GM18909 (cell line): ENCODE measurements at regions not wholly inside any gene's neighbourhood (a gene's known extent, or its start where the extent isn't known, plus 50 kb on each side); places are given as distances from the start of the nearest gene placed in this dataset.

Experiments
- ATAC-seq: cut with Tn5 transposase; IDR thresholded peaks from one replicate; pipeline ENCODE4 v1.9.1; 2021; ENCODE audit warnings: mild to moderate bottlenecking; ENCODE audit not compliant: unreplicated experiment, poor library complexity

DNA sequence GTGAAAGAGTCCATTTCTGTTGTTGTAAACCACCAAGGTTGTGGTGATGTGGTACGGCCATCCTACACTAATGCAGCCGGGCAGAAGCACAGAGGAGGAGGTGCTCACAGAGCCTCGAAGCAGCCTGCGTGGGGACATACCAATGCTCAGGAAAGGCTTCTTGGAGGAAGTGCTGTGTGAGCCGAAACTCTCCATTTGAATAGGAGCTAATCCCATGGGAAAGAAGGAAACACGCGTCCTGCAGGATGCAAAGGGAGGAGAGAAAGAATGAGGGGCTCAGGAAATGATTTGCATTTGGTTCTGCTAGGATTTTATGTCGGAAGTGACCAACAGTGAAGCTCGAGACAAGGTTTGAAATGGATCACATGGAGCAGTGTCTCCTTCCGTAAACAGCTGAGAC lies 477.9 kb upstream of the ANKRD30A start:
- ATAC-seq: no peak

DNA sequence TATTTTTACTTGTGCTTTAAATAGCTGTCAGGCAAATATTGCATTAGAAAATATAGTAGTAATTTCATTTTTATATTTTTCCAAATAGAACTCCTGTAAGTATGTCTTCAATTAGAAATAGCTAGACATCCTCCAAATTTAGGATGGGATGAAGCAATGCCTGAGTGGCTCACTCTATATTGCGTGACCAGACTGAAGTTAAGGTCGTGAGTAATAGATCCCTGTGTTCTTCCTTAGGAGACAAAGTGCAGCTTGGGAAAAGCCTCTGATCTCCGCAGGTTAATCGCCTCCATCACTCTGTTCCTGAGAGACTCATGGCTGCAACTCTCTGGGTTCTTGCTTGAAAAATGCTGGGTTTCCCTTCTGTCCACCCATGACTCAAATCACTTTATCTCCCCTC lies 484.8 kb upstream of the ANKRD30A start:
- ATAC-seq: no peak

- no peak for ATAC-seq
Observed at GRCh38 chr10:36638462-36639155, 486.8 kb upstream of the ANKRD30A start.

DNA sequence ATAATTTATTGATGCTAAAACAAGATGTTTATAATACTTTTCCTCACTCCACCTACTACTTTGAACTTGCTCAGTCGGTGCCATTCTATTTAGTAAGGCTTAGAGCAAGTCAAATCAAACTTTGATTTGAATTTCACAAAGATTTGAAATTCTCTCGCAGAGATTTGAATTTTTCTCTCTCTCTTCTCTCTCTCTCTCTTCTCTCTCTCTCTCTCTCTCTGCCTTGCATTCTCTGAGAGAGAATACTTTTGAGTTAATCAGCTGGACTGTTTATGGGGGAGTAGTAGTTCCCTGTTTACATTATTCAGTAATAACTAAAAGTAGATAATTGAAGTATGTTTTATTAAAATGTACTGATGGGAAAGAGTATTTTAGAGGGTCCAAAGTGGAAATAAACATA lies 488.5 kb upstream of the ANKRD30A start:
- no peak for ATAC-seq

DNA sequence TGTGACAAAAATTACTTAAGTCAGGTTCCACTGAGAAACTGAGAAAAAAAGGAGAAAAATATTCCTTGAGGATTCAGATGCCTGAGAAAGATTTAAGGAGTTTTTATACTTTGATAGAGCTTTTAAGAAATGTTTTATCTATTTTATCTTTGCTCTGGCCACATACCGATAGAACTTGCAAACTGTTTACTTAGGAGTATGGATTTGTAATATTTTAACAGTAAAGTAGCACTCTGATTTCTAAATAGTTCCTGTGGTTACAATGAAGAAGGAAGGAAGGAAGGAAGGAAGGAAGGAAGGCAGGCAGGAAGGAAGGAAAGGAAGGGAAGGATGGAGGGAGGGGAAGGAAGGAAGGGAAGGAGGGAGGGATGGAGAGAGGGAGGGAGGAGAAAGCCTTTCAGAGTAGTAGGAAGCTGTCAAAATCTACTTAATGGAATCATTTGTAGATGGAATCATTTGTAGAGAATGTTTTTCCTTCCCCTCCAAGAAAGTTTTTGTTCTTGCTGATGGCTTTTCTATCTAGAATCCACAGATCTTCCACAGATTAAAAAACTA lies 489.0 kb upstream of the ANKRD30A start:
- ATAC-seq: no peak

DNA sequence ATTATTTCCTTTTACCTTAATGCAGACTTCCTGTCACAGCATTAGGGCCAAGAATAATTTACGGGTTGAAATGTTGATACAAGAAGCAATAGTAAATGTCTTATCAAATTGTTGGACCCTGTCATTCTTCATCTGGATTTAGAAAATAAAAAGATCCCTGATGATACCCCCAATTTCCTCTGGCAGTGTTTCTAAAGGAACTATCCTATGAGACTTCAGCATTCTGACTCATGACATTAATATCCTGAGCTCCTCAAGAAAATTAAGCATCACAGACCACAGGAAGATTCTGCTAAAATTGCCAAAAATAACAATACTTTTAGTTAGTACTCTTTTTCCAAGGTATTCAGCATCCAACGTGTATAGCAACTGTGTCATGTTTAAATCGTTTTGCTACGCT lies 490.5 kb upstream of the ANKRD30A start:
- ATAC-seq: no peak

GRCh38 chr10:36630267-36630666 lies 495.1 kb upstream of the ANKRD30A start:
- ATAC-seq: no peak

DNA sequence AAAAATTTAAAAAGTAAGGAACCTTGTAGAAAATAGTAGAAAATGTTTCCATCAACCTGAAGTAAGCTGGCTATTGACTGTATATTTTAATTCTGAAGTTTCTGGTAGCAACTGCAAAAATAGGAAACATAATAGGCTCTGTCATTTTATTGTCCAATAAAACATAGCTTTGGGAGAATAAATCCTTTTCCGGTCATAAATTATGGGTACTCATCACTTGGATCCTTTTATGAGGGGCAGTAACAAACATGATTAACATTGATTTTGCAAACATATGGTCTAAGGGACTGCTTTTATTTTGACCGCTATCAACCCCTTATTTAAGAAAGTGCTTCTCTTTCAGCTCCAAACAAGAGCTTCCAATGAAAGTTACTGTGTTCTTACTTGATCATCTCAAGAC lies 495.9 kb upstream of the ANKRD30A start:
- ATAC-seq: no peak

GRCh38 chr10:36624551-36625100 lies 500.8 kb upstream of the ANKRD30A start:
- ATAC-seq: no peak

DNA sequence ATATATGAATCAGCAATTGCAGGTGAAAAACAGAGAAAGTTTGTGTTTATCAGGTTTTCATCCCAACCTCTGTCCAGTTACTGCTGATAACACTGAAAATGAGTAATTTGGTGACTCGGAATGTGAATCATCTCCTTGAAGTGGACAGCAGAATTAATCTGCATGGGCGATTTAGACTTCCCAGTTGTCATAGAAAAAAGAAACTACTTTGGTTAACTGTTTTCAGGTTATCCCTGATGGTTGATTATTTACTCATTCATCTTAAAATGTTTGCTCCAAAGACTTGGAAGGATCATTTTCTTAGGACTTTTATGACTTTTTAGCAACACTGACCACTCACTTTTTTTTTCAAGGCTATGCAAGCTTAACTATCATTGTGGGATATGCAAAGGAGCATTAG lies 504.1 kb upstream of the ANKRD30A start:
- ATAC-seq: no peak

DNA sequence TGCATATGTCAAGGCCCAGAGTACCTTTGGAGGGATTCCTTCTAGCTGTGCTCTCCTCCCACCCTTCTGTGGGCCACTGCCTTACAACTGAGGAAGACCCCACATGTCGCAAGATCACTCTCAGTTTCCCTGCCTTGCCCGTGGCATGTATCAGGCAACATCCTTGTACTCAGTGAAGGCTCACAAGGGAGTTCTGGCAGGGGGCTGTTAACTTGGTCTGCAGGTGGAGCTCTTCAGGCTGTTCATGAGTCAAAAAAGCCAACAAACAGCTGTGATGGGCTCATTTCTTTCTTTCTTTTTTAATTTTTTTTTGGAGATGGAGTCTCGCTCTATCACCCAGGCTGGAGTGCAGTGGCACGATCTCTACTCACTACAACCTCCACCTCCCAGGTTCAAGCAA lies 513.0 kb upstream of the ANKRD30A start:
- no peak for ATAC-seq

DNA sequence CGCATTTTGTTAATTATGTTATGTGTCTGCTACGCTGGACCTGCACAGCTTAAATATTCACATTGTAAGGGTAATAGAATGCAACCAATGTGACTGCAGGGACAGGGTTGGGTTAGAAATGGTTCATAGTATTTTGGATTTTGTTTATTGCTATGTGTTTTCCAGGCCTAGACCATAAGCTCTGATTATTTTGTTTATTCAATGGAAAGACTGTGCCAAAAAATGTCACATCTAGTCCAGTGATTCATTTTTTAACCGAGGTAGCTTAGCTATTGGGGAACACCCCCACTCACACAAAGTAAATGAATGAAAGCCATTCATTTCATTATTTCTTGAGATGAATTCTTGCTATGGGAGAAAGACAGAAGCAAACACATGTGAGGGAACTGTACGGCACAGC lies 516.5 kb upstream of the ANKRD30A start:
- ATAC-seq: no peak

DNA sequence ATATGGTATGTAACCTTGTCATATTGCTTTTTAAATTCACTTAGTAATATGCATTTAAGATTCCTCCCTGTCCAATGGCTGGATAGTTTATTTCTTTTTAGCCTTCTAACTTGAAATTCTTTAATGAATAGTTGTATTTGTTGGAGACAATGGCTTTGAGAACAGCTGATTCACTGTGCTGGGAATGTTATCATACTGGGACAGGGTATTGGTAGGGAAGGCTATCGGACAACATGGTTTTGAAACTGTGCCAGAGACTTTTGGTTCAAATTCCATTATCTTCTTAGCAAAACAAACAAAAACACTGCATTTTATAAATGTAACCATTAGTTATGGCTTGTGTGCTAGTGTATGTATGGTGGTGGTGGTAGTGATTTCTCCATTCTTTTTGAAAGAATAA lies 517.1 kb upstream of the ANKRD30A start:
- ATAC-seq: no peak

DNA sequence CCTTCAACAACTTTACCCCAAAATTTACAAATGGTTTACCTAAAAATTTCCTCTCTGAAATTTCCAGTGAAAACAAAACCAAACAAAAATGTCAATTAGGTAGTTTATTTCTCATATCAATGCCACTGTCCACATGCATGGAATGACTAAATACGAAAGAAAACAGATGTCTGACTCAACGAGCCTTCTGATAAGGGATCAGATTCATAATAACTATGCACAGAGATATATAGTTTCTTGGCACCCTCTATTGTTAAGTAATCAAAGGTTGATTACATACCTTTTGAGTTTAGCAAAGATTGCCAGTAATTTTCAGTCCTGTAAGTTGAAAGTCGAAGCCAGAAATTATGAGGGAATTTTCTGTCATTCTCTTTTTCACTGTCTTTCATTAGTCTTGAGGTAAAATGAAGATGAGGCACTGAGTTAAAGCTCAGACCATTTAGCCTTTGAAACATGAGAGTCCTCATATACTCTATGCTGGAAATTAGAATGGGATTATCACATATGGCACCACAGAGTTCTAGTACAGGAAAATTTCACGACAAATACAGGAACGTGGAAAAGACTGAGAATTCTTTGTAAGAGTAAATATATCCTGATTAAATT lies 519.1 kb upstream of the ANKRD30A start:
- no peak for ATAC-seq

DNA sequence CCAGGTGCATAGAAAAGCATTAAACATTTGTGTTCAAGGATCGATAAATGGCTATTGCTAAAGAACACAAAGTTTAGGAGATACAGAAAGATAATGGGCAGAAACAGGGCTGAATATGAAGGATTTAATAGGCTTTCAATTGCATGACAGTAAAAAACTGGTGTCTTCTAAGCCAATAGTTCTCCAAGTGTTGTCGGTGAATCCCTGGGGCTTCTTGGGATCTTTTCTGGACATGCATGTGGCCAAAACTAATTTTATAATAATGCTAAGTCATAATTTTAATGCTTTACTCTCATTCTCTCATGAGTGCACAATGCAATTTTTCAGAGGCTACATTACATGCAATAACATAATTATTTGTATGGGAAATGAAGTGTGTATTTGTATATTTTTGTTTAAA lies 521.1 kb upstream of the ANKRD30A start:
- ATAC-seq: no peak

- no peak for ATAC-seq
Observed at GRCh38 chr10:36603688-36604087, 521.7 kb upstream of the ANKRD30A start.

DNA sequence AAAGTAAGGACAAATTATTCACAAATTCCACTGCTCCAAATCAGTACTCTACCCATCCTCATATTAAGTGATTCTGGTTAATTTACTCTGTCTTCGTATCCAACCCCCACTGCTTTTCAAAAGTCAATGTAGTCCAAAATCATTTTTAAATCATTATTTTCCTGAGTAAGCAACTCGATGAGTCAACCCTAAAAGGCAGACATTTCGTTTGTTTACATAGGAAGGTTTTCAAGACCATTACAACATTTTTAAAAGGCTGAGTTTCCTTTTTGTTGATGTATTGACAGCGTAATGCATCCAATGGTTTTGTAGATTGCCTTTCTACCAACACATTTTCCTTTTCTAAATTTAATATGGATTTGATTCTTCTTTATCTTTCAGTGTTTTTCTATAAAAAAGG lies 523.0 kb upstream of the ANKRD30A start:
- no peak for ATAC-seq

DNA sequence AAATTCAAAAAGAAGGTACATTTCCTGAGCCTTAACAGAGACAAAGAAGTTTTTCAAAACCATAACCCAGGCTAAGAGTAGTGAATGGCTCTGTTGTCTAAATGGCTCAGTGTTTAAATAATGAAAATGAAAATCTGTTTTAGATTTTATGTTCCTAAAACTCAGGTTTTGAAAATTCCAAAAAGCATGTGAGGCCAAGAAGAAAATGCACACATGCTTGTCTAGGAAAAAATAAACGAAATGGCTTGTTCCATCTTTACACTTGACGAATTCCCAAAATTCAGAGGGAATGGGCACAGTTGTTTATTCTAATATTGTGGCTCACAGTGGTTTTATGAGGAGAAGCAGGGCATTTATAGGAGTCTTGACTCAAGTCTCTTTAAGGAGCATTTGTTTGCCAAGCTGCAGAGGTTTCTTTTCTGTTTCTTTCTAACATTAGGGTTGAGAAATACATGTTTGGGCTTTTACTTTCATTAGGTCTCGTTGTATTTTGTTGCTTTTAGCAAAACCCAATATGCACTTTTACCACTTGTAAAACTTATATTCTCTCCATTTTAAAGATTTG lies 527.6 kb upstream of the ANKRD30A start:
- ATAC-seq: no peak

DNA sequence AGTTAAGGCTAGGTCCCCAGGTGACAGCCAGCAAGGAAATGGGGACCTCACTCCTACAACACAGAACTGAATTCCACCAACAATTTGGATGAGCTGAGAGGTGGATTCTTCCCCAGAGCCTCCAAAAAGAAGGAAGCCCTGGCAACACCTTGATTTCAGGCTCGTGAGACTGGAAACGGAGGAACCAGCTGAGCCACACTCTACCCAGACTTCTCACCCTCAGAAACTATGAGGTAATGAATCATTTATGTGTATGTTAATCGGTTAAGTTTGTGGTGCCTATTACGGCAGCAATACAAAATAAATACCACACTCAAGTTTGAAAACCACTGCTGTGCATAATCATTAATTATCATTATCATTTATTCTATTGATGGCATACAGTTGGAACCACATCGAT lies 532.4 kb upstream of the ANKRD30A start:
- ATAC-seq: no peak

DNA sequence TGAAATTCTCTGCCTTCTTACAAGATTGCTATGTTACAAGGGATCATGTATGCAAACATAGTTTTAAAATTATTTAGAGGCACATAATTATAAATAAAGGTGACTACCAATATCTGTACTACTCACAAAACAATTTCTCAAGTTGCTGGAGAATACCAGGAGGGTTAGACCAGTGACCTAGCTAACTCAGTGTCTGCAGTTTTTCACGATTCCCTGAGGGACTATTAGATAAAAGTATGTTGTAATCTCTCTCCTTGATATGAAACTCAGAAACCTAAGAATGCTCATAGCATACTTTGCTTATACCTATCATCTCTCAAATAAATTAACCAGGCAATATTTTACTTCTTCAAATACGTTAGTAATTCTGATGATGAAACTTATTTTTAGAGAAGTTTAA lies 534.0 kb upstream of the ANKRD30A start:
- no peak for ATAC-seq

DNA sequence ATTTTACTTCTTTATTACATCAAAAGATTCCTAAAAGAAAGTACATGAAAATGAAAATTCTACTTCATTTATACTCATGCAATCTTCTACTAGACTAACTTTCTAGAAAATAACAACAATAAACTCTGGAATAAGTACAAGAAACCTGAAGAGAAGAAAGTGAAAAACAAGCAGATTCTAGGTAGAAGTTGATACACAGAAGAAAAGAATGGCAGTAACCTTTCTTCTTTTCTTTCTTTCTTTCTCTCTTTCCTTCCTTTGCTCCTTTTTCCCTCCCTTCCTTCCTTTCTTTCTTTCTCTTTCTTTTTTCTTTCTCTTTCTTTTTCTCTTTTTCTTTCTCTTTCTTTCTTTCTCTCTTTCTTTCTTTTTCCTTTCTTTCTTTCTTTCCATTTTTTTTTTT lies 541.7 kb upstream of the ANKRD30A start:
- no peak for ATAC-seq

- no peak for ATAC-seq
Observed at GRCh38 chr10:36581237-36581636, 544.2 kb upstream of the ANKRD30A start.
